OCI-LY1 (cell line): ENCODE measurements at regions not wholly inside any gene's neighbourhood (a gene's known extent, or its start where the extent isn't known, plus 50 kb on each side); places are given as distances from the start of the nearest gene placed in this dataset.

Experiments
- H2AFZ ChIP-seq: fragments of 200-600 bp; sonication (generic), shearing (Covaris generic); 2 replicates; pipeline ENCODE4 v1.6.0; 2014; ENCODE audit warnings: antibody characterized with exemption, mild to moderate bottlenecking, low read length
- H3F3A ChIP-seq: fragments of 200-600 bp; sonication (generic), shearing (Covaris generic); 2 replicates; pipeline ENCODE4 v1.6.0; 2014; ENCODE audit warnings: mild to moderate bottlenecking, antibody characterized with exemption, low read length, moderate library complexity; ENCODE audit not compliant: insufficient read depth
- H3K27ac ChIP-seq: fragments of 200-600 bp; sonication (generic); 2 replicates; pipeline ENCODE4 v1.5.1; 2014; ENCODE audit warnings: low read length, mixed run types, mild to moderate bottlenecking, low read depth; ENCODE audit not compliant: poor library complexity, severe bottlenecking
- H3K27me3 ChIP-seq: fragments of 200-600 bp; sonication (generic); 2 replicates; pipeline ENCODE4 v1.6.0; 2014; ENCODE audit warnings: antibody characterized with exemption, mild to moderate bottlenecking, low read length, moderate library complexity; ENCODE audit not compliant: insufficient read depth
- H3K36me3 ChIP-seq: fragments of 200-600 bp; sonication (generic); 2 replicates; pipeline ENCODE4 v1.6.1; 2014; ENCODE audit warnings: mild to moderate bottlenecking, antibody characterized with exemption, low read length, moderate library complexity, mixed read lengths; ENCODE audit not compliant: insufficient read depth
- H3K4me1 ChIP-seq: fragments of 200-600 bp; sonication (generic); 2 replicates; pipeline ENCODE4 v1.5.1; 2014; ENCODE audit warnings: mild to moderate bottlenecking, low read length, moderate library complexity; ENCODE audit not compliant: insufficient read depth, severe bottlenecking
- H3K4me2 ChIP-seq: fragments of 200-600 bp; sonication (generic), shearing (Covaris generic); 2 replicates; pipeline ENCODE4 v1.6.1; 2014; ENCODE audit warnings: low read length
- H3K4me3 ChIP-seq: fragments of 200-600 bp; sonication (generic); 2 replicates; pipeline ENCODE4 v1.5.1; 2014; ENCODE audit warnings: low read length, low read depth, mild to moderate bottlenecking, mixed read lengths; ENCODE audit not compliant: poor library complexity, severe bottlenecking
- H3K79me2 ChIP-seq: fragments of 200-600 bp; shearing (Covaris generic); 2 replicates; pipeline ENCODE4 v1.6.1; 2016; ENCODE audit warnings: mixed run types, low read length, mixed read lengths; ENCODE audit not compliant: insufficient read depth
- H3K9ac ChIP-seq: fragments of 200-600 bp; sonication (generic), shearing (Covaris generic); 2 replicates; pipeline ENCODE4 v1.6.1; 2014; ENCODE audit warnings: mild to moderate bottlenecking, low read length, mixed read lengths
- H3K9me2 ChIP-seq: fragments of 200-600 bp; sonication (generic), shearing (Covaris generic); 2 replicates; pipeline ENCODE4 v1.6.1; 2014; ENCODE audit warnings: low read depth, mild to moderate bottlenecking, low read length, mixed read lengths
- H3K9me3 ChIP-seq: fragments of 200-600 bp; shearing (Covaris generic); 2 replicates; pipeline ENCODE4 v1.6.1; 2014; ENCODE audit warnings: low read length, mixed read lengths
- H4K20me1 ChIP-seq: fragments of 200-600 bp; sonication (generic), shearing (Covaris generic); 2 replicates; pipeline ENCODE4 v1.6.0; 2016; ENCODE audit warnings: mild to moderate bottlenecking, low read length; ENCODE audit not compliant: insufficient read depth
- CTCF ChIP-seq: fragments of 200-600 bp; sonication (generic), shearing (Covaris generic); IDR thresholded peaks from 2 replicates; pipeline ENCODE4 v1.5.1; 2017; ENCODE audit warnings: mild to moderate bottlenecking, antibody characterized with exemption, low read length, moderate library complexity, mixed read lengths
- EZH2 ChIP-seq: fragments of 200-600 bp; sonication (generic), shearing (Covaris generic); IDR thresholded peaks from 2 replicates; pipeline ENCODE4 v1.8.0; 2017; ENCODE audit warnings: borderline replicate concordance, mixed run types, mild to moderate bottlenecking, antibody characterized with exemption, low read length, moderate library complexity, mixed read lengths

GRCh38 chr13:81488021-81488420 lies 1147.1 kb upstream of the SPRY2 start:
- Histone ChIP-seq H3K27me3 (no peaks in the 10 kb centered on the region), H3K4me2 (no peak overlapping the region), H3K27ac (no peak overlapping the region), H2AFZ (no peak overlapping the region), H3K9me2 (no peaks in the 10 kb centered on the region), H3K9ac (no peak overlapping the region), H4K20me1 (no peaks in the 10 kb centered on the region), H3K79me2 (no peaks in the 10 kb centered on the region), H3K36me3 (no peaks in the 10 kb centered on the region), H3K4me3 (no peak overlapping the region), H3K9me3 (no peaks in the 10 kb centered on the region), H3K4me1 (no peaks in the 10 kb centered on the region), H3F3A (no peaks in the 10 kb centered on the region)
- TF ChIP-seq CTCF (no peak), EZH2 (no peak)

- H3K27me3 ChIP-seq: no peaks in the 10 kb centered on the region
- no peak overlapping the region for H3K9ac ChIP-seq
- H3K36me3 ChIP-seq: no peaks in the 10 kb centered on the region
- H3K4me3 ChIP-seq: no peak overlapping the region
- no peaks in the 10 kb centered on the region for H3K9me2 ChIP-seq
- TF ChIP-seq CTCF (peak; percentile 63), EZH2 (no peak)
- no peak overlapping the region for H2AFZ ChIP-seq
- no peaks in the 10 kb centered on the region for H3K4me1 ChIP-seq
- H3K27ac ChIP-seq: no peak overlapping the region
- no peaks in the 10 kb centered on the region for H3K79me2 ChIP-seq
- no peaks in the 10 kb centered on the region for H3K9me3 ChIP-seq
- no peak overlapping the region for H3K4me2 ChIP-seq
- no peaks in the 10 kb centered on the region for H4K20me1 ChIP-seq
- H3F3A ChIP-seq: no peaks in the 10 kb centered on the region
Measured at GRCh38 chr13:81487151-81487550, 1146.2 kb upstream of the SPRY2 start.

GRCh38 chr13:81480634-81481033 lies 1139.7 kb upstream of the SPRY2 start:
- H3K4me1 ChIP-seq: no peaks in the 10 kb centered on the region
- H4K20me1 ChIP-seq: no peaks in the 10 kb centered on the region
- no peak overlapping the region for H3K4me2 ChIP-seq
- H3F3A ChIP-seq: no peaks in the 10 kb centered on the region
- TF ChIP-seq CTCF: no peak; the same call in 1 of the 2 replicates
- no peak for TF ChIP-seq EZH2
- no peak overlapping the region for H3K4me3 ChIP-seq
- H2AFZ ChIP-seq: no peak overlapping the region
- no peaks in the 10 kb centered on the region for H3K36me3 ChIP-seq
- H3K27me3 ChIP-seq: no peaks in the 10 kb centered on the region
- H3K9me2 ChIP-seq: no peaks in the 10 kb centered on the region
- no peaks in the 10 kb centered on the region for H3K9me3 ChIP-seq
- H3K79me2 ChIP-seq: no peaks in the 10 kb centered on the region; the same call in 1 of the 2 replicates
- no peak overlapping the region for H3K27ac ChIP-seq
- H3K9ac ChIP-seq: no peak overlapping the region
